Stimulated activated CD4-positive, alpha-beta T cell treated with anti-CD3 and anti-CD28 coated beads, TNF-alpha, amount 100 ng/mL, for 24 hours (primary cell): ENCODE measurements at regions not wholly inside any gene's neighbourhood (a gene's known extent, or its start where the extent isn't known, plus 50 kb on each side); places are given as distances from the start of the nearest gene placed in this dataset.

Source experiments
- DNase-seq, 3 experiments: peaks; one replicate each; pipeline ENCODE4 v3.0.0-alpha.2; 2020; ENCODE audit warnings: low read depth in 3 of 3

GRCh38 chr21:17981060-17981740, 162.0 kb upstream of the C21orf91 start:
- no peak for DNase-seq

DNA sequence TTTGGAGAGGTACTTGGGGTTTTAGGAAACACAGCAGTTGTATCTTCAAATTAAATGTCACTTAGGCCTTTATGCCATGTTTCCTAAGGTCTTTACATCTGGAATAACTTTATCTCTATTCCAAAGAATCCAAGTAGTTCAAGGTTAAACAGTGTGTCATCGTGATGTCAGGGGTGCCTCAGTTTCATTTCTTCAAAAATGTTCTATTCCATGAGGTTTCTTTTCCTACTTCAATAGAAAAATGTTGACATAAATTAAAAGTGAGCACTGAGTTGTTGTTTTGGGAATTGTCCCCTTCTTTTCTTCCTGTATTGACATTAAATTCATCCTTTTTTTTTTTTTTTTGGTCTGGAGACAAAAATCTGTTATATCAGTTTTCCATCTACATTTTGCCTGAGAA, 160.6 kb upstream of the C21orf91 start:
- no peak for DNase-seq

DNA sequence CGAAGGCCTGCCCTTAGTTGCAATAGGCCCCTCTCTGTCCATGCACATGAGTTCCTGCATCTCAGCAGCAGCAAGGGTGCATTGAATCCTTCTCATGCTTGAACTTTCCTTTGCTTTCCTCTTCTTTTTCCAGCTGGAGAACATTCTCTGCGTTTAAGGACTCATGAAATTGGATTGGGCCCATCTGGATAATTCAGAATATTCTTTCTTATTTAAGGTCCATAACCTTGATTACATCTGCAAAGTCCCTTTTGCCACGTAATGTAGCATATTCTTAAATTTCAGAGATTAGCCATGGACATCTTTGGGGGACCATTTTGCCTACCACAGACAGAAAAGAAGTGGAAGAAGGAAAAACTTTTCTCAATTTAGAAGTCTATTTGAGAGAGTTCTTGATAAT, 159.7 kb upstream of the C21orf91 start:
- DNase-seq, result no peak

- DNase-seq, result no peak
Measured at GRCh38 chr21:17976691-17977090, 157.5 kb upstream of the C21orf91 start.

DNA sequence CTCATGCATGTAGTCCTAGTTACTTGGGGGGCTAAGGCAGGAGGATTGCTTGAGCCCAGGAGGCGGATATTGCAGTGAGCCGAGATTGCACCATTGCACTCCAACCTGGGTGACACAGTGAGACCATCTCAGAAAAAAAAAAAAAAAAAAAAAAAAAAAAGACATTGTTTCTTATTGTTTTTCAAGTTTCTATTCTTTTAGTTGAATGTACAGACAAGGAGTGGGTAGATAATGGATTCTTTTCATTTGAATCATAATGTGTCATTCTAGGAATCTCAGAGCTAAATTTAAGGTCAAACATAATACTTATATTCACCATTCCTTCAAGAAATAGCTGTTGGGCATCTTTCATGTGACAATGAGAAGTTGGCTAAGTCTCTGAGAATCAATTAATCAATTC, 157.0 kb upstream of the C21orf91 start:
- no peak for DNase-seq

- DNase-seq, result no peak
Measured at GRCh38 chr21:17967319-17967718, 148.2 kb upstream of the C21orf91 start.

DNA sequence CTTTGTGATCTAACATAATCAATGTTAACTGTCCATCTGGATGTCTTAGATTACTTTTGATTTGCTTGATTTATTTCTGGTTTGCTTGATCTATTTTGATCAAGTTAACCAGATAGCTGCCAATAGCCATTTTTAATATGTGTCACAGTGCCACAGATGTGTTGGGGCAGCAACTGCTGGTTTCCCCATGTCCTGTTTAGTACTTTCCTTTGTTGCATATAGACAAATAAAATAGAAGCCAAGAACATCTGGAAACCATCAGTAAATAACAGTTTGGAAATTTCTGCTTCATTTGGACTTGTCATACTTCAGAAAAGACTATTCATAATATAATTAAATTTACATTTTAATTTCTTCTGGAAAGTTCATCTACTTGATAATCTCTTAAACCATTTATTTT, 145.6 kb upstream of the C21orf91 start:
- no peak for DNase-seq

- no peak for DNase-seq
Measured at GRCh38 chr21:17964199-17964598, 145.0 kb upstream of the C21orf91 start.

GRCh38 chr21:17950591-17950990, 131.4 kb upstream of the C21orf91 start:
- DNase-seq, result no peak

GRCh38 chr21:17949421-17949820, 130.3 kb upstream of the C21orf91 start:
- DNase-seq, result no peak

DNA sequence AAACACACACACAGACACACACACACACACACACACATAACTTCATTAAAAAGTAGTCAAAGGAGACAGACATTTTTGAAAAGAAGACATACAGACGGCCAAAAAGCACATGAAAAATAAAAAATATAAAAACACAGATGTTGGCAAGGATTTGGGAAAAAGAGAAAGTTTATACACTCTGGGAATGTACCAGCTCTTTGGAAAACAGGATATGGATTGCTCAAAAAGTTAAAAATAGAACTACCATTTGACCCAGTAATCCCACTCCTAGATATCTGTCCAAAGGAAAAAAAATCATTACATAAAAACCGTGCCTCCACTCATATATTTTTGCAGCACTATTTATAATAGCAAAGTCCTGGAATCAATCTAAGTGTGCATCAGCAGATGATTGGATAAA, 128.4 kb upstream of the C21orf91 start:
- DNase-seq, result no peak

DNA sequence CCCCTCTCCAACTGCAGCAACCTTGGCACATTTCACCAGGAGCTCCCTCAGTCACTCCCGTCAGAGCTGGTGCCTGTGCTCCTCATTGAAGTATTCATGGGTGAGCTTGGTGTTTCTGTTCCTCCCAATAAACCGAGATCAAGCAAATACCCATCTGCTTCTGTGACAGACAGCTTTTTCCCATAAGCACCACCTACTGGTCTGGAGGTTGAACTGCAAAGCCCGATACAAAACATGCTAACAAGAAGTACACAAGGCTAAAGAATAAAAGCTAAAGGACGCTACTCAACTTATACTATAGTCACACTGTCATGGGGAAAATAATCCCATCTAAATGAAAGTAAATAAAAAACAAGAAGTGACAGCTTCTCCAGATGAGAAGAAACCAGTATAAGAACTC, 111.9 kb upstream of the C21orf91 start:
- no peak for DNase-seq

- no peak for DNase-seq
Measured at GRCh38 chr21:17930093-17930492, 110.9 kb upstream of the C21orf91 start.

DNA sequence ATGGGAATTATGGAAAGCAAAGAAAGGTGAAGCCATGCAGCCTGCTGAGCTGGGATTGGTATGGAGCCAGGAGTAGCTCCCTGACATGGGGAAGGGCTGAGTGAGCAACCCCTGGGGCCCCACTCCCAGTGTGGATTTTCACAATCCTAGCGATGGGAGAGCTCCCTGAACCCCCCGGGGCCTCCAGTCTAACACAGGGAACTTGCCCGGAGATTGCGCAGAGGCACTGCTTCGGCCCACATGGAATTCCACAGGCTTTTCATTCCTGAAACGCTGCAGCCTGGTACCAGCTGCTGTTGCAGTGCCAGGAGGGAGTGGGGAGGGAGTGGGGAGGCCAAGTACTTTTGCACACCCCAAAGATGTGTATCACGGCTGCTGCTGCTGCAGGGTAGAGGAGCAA, 110.4 kb upstream of the C21orf91 start:
- no peak for DNase-seq

DNA sequence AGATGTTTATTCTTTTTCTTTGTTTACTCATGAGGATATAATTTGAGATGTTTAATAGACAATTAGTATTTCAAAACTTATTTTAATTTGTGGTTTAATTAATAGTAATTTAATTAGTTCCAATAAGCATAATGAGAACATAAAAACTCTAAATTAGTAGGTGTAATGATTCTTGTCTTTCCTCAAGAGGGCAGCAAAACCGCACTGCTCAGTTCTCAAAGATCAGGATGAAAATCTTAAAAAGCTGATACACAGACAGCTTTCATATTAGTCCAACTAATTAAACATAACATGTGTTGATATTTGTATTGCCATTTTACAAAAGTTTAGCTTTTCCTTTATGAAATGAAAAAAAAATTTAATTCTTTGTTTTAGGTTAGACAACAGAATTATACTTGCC, 106.7 kb upstream of the C21orf91 start:
- DNase-seq, result no peak

DNA sequence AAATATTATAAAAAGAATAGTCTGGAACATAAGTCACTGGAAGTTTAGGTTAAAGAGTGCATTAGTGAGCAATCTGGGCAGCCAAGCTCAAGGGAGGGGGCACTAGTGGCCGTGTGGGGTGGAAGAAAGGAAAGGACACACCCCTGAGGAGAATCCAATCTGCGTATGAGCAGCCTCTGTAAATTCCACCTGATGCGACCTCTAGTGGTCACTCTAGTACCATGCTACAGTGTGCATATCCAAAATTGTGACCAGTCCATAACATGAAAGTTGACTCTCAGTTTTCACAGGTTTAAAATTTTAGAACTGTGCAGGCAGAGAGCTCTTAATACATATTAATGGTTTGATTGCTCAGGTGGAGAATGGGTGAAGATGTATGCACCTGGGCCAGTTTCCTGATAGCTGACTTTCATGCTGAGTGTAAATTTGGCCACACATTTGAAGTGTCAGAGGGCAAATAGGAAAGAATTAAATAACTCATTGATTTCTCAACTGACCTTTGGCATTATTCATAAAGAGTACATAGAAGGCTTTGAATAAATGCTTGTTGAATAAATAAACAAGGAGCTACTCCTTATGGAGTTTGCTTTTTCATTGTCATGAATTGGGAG, 105.9 kb upstream of the C21orf91 start:
- peak; percentile 9 to 29 (median 19) for DNase-seq

- DNase-seq, result no peak
Measured at GRCh38 chr21:17921579-17922530, 102.7 kb upstream of the C21orf91 start.

DNA sequence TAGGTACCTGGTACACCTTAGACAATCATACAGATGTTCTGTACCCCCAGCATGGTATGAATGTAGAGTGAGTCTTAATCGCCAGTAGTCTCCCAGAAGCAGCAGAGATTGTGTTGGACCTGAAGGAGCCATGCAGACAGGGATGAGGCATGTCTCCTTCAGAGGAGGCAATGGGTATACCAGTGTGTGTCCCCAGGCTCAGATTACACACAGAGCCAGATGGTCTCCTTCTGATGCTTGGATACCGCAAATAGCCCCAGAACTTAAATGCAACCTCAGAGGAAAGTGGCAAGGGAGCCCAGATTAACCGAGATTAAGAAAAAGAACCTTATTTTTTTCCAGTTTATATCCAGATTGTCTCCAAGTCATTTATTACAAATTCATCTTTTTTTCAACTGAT, 96.8 kb upstream of the C21orf91 start:
- no peak for DNase-seq

- no peak for DNase-seq
Measured at GRCh38 chr21:17911628-17912027, 92.5 kb upstream of the C21orf91 start.

DNA sequence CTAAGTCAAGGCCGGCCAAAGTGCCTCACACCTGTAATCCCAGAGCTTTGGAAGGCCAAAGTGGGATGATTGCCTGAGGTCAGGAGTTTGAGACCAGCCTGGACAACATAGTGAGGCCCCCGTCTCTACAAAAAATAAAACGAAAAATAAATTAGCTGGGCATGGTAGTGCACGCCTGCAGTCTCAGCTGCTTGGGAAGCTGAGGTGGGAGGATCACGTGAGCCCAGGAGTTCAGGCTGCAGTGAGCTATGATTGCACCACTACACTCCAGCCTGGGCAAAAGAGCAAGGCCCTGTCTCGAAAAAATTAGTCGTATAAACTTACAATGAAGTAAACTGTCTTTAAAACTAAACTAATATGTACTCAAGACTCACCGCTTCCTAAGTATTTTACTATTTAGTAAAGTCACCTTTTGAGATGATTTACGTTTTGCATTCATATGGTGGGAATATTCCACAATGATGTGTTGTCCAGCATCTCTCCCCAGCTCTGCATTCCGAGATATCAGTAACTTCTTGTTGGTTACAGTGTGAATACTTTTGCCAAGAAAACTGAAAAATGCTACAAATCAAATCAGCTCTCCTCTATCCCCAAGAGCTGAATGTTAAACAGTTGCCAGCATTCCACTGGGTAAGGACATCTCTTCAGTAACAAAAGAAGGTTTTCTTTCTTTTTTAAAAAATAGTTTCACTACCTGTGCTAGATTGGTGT, 84.9 kb upstream of the C21orf91 start:
- DNase-seq, result no peak

DNA sequence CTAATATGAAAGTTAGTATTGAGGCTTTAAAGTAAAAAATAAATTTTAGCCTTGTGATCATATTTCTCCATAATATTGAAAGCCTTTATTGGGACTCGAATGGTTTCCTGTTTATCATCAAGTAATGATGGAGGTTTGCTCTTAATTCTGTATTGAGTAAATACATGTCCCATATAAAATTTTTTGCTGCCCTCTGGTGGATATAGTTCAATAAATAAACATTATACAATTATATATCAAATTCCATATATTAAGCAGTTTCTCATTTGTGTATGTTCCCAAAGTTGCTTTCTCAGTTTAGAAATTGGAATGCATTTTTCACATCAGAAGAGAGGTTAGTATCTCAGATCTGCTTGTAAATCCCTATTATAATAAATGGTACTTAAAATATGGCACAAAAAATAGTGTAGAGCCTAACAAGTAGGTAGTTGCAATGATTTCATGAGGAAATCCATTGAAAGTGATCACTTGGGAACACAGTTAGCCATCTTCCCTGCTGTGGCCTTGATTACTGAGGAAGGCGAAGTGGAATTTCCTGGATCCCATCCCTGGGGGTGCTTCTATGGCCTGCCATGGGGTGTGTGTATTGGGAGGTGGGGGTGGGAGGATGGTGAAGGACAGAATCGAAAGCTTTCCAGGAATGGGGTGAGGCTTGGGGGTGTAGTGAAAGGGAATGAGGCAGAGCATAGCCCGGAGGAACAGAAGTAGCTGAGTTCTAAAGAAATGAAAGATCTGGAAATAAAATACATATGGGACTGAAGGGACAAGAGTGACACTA, 84.1 kb upstream of the C21orf91 start:
- no peak for DNase-seq
